Neural progenitor cell (in vitro differentiated cells): ENCODE measurements at regions not wholly inside any gene's neighbourhood (a gene's known extent, or its start where the extent isn't known, plus 50 kb on each side); places are given as distances from the start of the nearest gene placed in this dataset.
A peak's percentile ranks its signal among the peaks of the same experiment; 100 is the strongest.

Experiments
- DNase-seq: peaks from one replicate; pipeline ENCODE4 v3.0.0-alpha.2; 2016; ENCODE audit warnings: low spot score
- H2AFZ ChIP-seq: fragments of 200-600 bp; sonication (generic); replicated peaks from 2 replicates; pipeline ENCODE4 v1.6.1; 2016; ENCODE audit warnings: antibody characterized with exemption
- H3F3A ChIP-seq: fragments of 200-600 bp; sonication (generic); 2 replicates; pipeline ENCODE4 v1.6.1; 2016; ENCODE audit warnings: antibody characterized with exemption, low read depth
- H3K27ac ChIP-seq: fragments of 200-600 bp; sonication (generic); 2 replicates; pipeline ENCODE4 v1.5.1; 2016; ENCODE audit warnings: mild to moderate bottlenecking
- H3K27me3 ChIP-seq: fragments of 200-600 bp; sonication (generic); 2 replicates; pipeline ENCODE4 v1.6.1; 2016; ENCODE audit warnings: mild to moderate bottlenecking, moderate library complexity
- H3K36me3 ChIP-seq: fragments of 200-600 bp; sonication (generic); 2 replicates; pipeline ENCODE4 v1.5.1; 2016
- H3K4me1 ChIP-seq: fragments of 200-600 bp; sonication (generic); 2 replicates; pipeline ENCODE4 v1.6.1; 2016; ENCODE audit warnings: mixed run types
- H3K4me2 ChIP-seq: fragments of 200-600 bp; sonication (generic); 2 replicates; pipeline ENCODE4 v1.6.1; 2016
- H3K4me3 ChIP-seq: fragments of 200-600 bp; sonication (generic); 2 replicates; pipeline ENCODE4 v1.5.1; 2016
- H3K79me2 ChIP-seq: fragments of 200-600 bp; sonication (generic); 2 replicates; pipeline ENCODE4 v1.6.1; 2016; ENCODE audit warnings: low read depth
- H3K9ac ChIP-seq: fragments of 200-600 bp; sonication (generic); 2 replicates; pipeline ENCODE4 v1.6.1; 2016
- H3K9me3 ChIP-seq: fragments of 200-600 bp; sonication (generic); 2 replicates; pipeline ENCODE4 v1.5.1; 2016; ENCODE audit warnings: low read depth
- H4K20me1 ChIP-seq: fragments of 200-600 bp; sonication (generic); 2 replicates; pipeline ENCODE4 v1.6.1; 2016; ENCODE audit warnings: low read depth
- H3K27ac Mint-ChIP-seq: 3 replicates; pipeline ENCODE4 v1.8.0; 2021; ENCODE audit warnings: mixed read lengths
- H3K27me3 Mint-ChIP-seq: 2 replicates; pipeline ENCODE4 v1.8.0; 2022; ENCODE audit warnings: low read depth, mild to moderate bottlenecking, inconsistent platforms, moderate library complexity, mixed read lengths; ENCODE audit not compliant: insufficient read depth
- H3K36me3 Mint-ChIP-seq: 3 replicates; pipeline ENCODE4 v1.8.0; 2021; ENCODE audit warnings: mixed read lengths
- H3K4me1 Mint-ChIP-seq: 3 replicates; pipeline ENCODE4 v1.8.0; 2021; ENCODE audit warnings: mixed read lengths
- H3K4me3 Mint-ChIP-seq: 3 replicates; pipeline ENCODE4 v1.8.0; 2021; ENCODE audit warnings: mild to moderate bottlenecking, moderate library complexity, mixed read lengths
- H3K9me3 Mint-ChIP-seq: 3 replicates; pipeline ENCODE4 v1.8.0; 2020; ENCODE audit warnings: mixed read lengths
- EZH2 ChIP-seq: fragments of 200-600 bp; sonication (generic); IDR thresholded peaks from 2 replicates; pipeline ENCODE4 v1.6.1; 2017; ENCODE audit warnings: antibody characterized with exemption, mild to moderate bottlenecking, moderate library complexity
- EZH2phosphoT487 ChIP-seq: fragments of 200-600 bp; sonication (generic); IDR thresholded peaks from 2 replicates; pipeline ENCODE4 v1.6.1; 2017; ENCODE audit warnings: antibody characterized with exemption
- TF ChIP-seq, protein P1 (sequence below): fragments of 200-600 bp; sonication (generic); IDR thresholded peaks from 2 replicates; pipeline ENCODE4 v1.5.1; 2017; ENCODE audit warnings: antibody characterized with exemption, mild to moderate bottlenecking

DNA sequence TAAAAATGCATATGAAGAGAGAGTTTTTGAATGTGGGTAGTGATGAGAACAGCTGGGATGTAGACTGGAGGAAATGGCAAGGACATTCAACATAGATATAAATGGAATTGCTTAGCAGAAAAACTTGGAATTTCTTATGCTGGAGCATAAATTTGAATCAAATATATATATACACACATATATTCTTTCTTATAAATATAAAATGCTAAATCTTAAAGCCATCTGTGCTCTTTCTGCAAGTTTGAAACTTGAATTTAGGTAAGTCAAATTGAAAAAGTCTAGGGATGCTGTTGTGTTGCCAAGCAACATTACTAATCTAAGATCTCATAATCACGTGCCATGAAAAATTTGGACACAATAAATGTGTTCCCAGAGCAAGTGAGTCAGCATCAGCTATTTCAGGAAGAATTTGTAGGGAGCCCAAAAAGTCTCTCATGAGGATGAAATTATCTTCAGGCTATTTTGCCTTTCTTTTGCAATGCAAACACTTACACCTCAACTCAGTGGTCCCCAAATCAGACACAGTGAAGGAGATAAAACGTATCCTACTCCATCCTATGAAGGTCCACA is 58.4 kb upstream of the ALDH1A1 start:
- H3K36me3 Mint-ChIP-seq: no peaks in the 10 kb centered on the region

DNA sequence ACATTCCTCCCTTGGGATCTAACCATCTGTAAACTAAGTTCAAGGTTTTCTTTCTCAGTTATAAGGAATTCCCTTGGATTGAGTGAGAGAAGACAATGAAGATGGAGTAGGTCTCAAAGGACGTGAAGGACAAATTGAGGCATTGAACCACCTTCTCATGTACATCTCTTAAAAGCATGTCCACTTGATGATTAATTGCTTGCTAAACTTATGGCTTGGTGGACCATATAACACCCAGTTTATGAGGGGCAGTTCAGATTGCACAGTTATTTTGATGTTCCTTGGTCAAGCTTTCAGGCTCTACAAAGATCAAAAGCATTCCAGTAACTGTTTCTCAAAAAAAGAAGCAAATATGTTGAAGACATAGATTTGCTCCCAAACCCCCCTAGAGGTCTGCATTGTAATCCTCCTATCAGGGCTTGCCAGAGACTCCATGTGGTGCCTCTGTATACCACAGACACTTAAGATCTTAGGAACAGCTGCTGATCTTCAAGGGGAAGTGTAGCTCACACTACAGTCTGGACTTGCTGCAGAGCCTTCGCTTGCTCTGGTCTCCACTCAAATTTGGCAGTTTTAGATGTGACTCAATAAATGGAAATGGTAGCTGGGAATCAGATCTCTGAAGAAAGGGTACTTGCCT is 56.9 kb upstream of the ALDH1A1 start:
- peak overlapping the region; percentile 74 for H2AFZ ChIP-seq
- no peaks in the 10 kb centered on the region for H4K20me1 ChIP-seq
- no peaks in the 10 kb centered on the region for H3K79me2 ChIP-seq
- Mint-ChIP-seq H3K27me3 (peaks cover 3% of the 10 kb centered on the region), H3K4me1 (peaks cover 3% of the 10 kb centered on the region), H3K36me3 (no peaks in the 10 kb centered on the region), H3K9me3 (no peaks in the 10 kb centered on the region), H3K4me3 (no peak overlapping the region), H3K27ac (no peak overlapping the region)
- H3K9ac ChIP-seq: no peak overlapping the region
- H3K4me3 ChIP-seq: no peak overlapping the region
- no peaks in the 10 kb centered on the region for H3K36me3 ChIP-seq
- no peaks in the 10 kb centered on the region for H3K27me3 ChIP-seq
- H3K9me3 ChIP-seq: no peaks in the 10 kb centered on the region
- H3K4me1 ChIP-seq: no peaks in the 10 kb centered on the region
- no peaks in the 10 kb centered on the region for H3F3A ChIP-seq
- no peak for DNase-seq
- TF ChIP-seq, protein P1, sequence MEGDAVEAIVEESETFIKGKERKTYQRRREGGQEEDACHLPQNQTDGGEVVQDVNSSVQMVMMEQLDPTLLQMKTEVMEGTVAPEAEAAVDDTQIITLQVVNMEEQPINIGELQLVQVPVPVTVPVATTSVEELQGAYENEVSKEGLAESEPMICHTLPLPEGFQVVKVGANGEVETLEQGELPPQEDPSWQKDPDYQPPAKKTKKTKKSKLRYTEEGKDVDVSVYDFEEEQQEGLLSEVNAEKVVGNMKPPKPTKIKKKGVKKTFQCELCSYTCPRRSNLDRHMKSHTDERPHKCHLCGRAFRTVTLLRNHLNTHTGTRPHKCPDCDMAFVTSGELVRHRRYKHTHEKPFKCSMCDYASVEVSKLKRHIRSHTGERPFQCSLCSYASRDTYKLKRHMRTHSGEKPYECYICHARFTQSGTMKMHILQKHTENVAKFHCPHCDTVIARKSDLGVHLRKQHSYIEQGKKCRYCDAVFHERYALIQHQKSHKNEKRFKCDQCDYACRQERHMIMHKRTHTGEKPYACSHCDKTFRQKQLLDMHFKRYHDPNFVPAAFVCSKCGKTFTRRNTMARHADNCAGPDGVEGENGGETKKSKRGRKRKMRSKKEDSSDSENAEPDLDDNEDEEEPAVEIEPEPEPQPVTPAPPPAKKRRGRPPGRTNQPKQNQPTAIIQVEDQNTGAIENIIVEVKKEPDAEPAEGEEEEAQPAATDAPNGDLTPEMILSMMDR: no peak
- TF ChIP-seq EZH2 (no peak), EZH2phosphoT487 (no peak)
- H3K27ac ChIP-seq: no peak overlapping the region
- no peak overlapping the region for H3K4me2 ChIP-seq

More for the DNA sequence above, 58.4 kb upstream of the ALDH1A1 start:
- H3K4me1 Mint-ChIP-seq: peaks cover 3% of the 10 kb centered on the region
- H3K4me3 Mint-ChIP-seq: no peak overlapping the region
- Histone ChIP-seq H3K27ac (no peak overlapping the region), H3K4me1 (no peaks in the 10 kb centered on the region), H3K9ac (no peak overlapping the region), H4K20me1 (no peaks in the 10 kb centered on the region), H3K36me3 (no peaks in the 10 kb centered on the region), H3K4me3 (no peak overlapping the region), H3K79me2 (no peaks in the 10 kb centered on the region), H3F3A (no peaks in the 10 kb centered on the region), H3K4me2 (no peak overlapping the region), H3K9me3 (no peaks in the 10 kb centered on the region), H2AFZ (no peak overlapping the region), H3K27me3 (no peaks in the 10 kb centered on the region)
- H3K27ac Mint-ChIP-seq: no peak overlapping the region
- H3K9me3 Mint-ChIP-seq: no peaks in the 10 kb centered on the region
- TF ChIP-seq EZH2phosphoT487 (no peak), EZH2 (no peak)
- TF ChIP-seq, protein P1: no peak
- H3K27me3 Mint-ChIP-seq: peaks cover 3% of the 10 kb centered on the region
- DNase-seq: no peak

DNA sequence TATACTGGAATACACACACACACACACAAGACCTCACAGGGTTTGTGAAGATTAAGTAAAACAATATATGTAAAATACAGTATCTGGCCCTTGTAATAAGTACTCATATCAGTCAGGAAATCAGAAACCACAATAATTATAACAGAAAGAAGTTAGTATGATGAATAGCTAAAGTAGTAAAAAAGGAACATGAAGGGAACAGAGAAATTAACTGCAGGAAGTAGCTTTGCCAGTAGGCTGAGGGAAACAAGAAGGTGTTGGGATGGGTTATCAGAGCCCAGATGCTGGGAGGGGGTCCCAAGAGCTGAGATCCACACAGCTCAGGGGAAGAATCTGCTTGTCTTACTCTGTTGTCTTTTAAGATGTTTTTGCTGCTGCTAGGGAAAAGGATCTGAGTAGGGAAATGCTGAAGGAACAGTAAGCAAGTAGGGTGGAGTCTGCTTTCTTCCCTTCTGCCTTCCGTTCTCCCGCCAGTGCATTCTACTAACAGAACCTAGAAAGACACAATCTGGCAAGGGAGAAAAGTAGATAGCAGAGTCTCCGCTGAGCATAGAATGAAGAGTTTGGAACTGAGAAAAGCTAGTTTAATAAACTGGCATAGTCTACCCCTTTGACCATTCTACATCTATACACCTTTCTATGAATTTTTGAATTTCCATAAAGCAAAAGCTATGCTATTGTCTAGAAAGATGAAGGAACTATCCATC is 55.3 kb upstream of the ALDH1A1 start:
- no peak for DNase-seq
- H3K36me3 Mint-ChIP-seq: no peaks in the 10 kb centered on the region
- H3K79me2 ChIP-seq: no peaks in the 10 kb centered on the region
- no peaks in the 10 kb centered on the region for H3K4me1 ChIP-seq
- H3K9me3 Mint-ChIP-seq: no peaks in the 10 kb centered on the region
- no peaks in the 10 kb centered on the region for H3K9me3 ChIP-seq
- H3F3A ChIP-seq: no peaks in the 10 kb centered on the region
- peaks cover 3% of the 10 kb centered on the region for H3K27me3 Mint-ChIP-seq
- TF ChIP-seq EZH2: no peak
- no peak for TF ChIP-seq EZH2phosphoT487
- TF ChIP-seq, protein P1: no peak
- H3K27ac Mint-ChIP-seq: no peak overlapping the region
- peaks cover 3% of the 10 kb centered on the region for H3K4me1 Mint-ChIP-seq
- no peaks in the 10 kb centered on the region for H3K27me3 ChIP-seq
- no peak overlapping the region for H3K4me3 Mint-ChIP-seq
- H3K27ac ChIP-seq: no peak overlapping the region
- H3K4me2 ChIP-seq: no peak overlapping the region
- H2AFZ ChIP-seq: peak overlapping the region; percentile 85
- H4K20me1 ChIP-seq: no peaks in the 10 kb centered on the region
- H3K9ac ChIP-seq: no peak overlapping the region
- H3K36me3 ChIP-seq: no peaks in the 10 kb centered on the region
- H3K4me3 ChIP-seq: no peak overlapping the region
